ENCODE measurements at regions not wholly inside any gene's neighbourhood (a gene's known extent, or its start where the extent isn't known, plus 50 kb on each side); places are given as distances from the start of the nearest gene placed in this dataset.

GRCh38 chr11:91129596-91129995, 906.7 kb upstream of the CHORDC1 start:
- TF ChIP-seq POLR2A (IDR thresholded peaks at IDR 0.05) (no peak), CTCF (IDR thresholded peaks at IDR 0.05) (no peak)
